Right atrium auricular region (tissue), 2 donors: ENCODE measurements at regions not wholly inside any gene's neighbourhood (a gene's known extent, or its start where the extent isn't known, plus 50 kb on each side); places are given as distances from the start of the nearest gene placed in this dataset.

Experiments used
- DNase-seq: peaks from one replicate; pipeline ENCODE4 v3.0.0-alpha.2; 2019; ENCODE audit warnings: low spot score
- H3K27ac ChIP-seq, 2 donors: fragments of 200-600 bp; sonication (generic); 1 replicate in 1 of 2; 2 replicates in 1 of 2; pipeline ENCODE4 v1.5.1; 2016 to 2019
- H3K27me3 ChIP-seq, 2 donors: fragments of 200-600 bp; sonication (generic); one replicate each; pipeline versions ENCODE4 v1.5.1 to v1.6.0; 2017 to 2019
- H3K36me3 ChIP-seq: fragments of 200-600 bp; sonication (generic); one replicate; pipeline ENCODE4 v1.5.1; 2016
- H3K4me1 ChIP-seq, 2 donors: fragments of 200-600 bp; sonication (generic); one replicate each; pipeline versions ENCODE4 v1.5.1 to v1.6.0; 2017 to 2019
- H3K4me3 ChIP-seq, 2 donors: fragments of 200-600 bp; sonication (generic); 1 replicate in 1 of 2; 2 replicates in 1 of 2; pipeline ENCODE4 v1.5.1; 2017 to 2019; ENCODE audit warnings: mild to moderate bottlenecking in 1 of 2, moderate library complexity in 1 of 2
- H3K9me3 ChIP-seq, 2 donors: fragments of 200-600 bp; sonication (generic); one replicate each; pipeline ENCODE4 v1.5.1; 2019
- TF ChIP-seq, protein P1 (sequence below), 2 donors: fragments of 200-600 bp; sonication (generic); IDR thresholded peaks; one replicate each; pipeline ENCODE4 v1.5.1; 2019; ENCODE audit warnings: antibody characterized with exemption in 2 of 2

DNA sequence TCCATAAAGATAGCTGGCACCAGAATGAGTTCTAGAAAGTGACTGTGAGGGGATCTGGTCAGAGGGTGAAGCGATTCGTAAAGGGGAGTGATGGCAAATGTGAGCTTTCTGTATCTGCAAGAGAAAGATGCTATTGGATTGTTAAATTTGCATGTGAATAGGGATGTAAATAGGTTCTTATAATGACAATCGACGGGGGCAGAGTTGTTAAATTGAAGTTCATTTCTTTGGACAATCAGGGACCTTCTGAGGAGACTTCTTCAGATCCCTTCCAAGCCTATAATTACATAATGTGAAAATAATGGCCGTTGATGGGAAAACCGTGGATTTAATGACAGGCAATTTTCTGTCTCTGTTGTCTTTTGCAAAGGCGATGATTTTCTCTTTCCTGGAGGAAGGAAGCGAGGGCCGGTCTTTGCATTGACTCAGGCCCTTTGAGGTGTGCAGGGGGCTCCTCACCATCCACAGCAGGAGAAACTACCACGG lies 52.2 kb upstream of the TMEM18 start:
- Histone ChIP-seq H3K36me3 (no peaks in the 10 kb centered on the region), H3K27me3 (no peaks in the 10 kb centered on the region), H3K4me1 (no peaks in the 10 kb centered on the region), H3K27ac (no peak overlapping the region), H3K4me3 (no peak overlapping the region), H3K9me3 (no peaks in the 10 kb centered on the region)
- TF ChIP-seq, protein P1, sequence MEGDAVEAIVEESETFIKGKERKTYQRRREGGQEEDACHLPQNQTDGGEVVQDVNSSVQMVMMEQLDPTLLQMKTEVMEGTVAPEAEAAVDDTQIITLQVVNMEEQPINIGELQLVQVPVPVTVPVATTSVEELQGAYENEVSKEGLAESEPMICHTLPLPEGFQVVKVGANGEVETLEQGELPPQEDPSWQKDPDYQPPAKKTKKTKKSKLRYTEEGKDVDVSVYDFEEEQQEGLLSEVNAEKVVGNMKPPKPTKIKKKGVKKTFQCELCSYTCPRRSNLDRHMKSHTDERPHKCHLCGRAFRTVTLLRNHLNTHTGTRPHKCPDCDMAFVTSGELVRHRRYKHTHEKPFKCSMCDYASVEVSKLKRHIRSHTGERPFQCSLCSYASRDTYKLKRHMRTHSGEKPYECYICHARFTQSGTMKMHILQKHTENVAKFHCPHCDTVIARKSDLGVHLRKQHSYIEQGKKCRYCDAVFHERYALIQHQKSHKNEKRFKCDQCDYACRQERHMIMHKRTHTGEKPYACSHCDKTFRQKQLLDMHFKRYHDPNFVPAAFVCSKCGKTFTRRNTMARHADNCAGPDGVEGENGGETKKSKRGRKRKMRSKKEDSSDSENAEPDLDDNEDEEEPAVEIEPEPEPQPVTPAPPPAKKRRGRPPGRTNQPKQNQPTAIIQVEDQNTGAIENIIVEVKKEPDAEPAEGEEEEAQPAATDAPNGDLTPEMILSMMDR (IDR thresholded peaks at IDR 0.05) = no peak
- no peak for DNase-seq

DNA sequence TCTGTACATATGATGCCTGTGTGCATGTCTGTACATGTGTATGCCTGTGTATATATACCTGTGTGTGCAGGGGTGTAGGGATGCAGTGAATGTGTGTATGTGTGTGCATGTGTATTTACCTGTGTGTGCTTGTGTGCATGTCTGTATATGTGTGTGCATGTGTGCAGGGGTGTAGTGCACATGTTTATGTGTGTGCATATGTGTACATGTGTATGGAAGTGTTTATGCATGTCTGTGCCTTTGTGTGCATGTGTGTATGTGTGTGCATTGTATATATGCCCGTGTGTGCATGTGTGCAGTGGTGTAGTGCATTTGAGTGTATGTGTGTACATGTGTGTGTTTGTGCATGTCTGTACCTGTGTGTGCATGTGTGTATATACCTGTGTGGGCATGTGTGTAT lies 51.0 kb upstream of the TMEM18 start:
- TF ChIP-seq, protein P1 (IDR thresholded peaks at IDR 0.05) = no peak
- Histone ChIP-seq H3K36me3 (no peaks in the 10 kb centered on the region), H3K4me3 (no peak overlapping the region), H3K9me3 (no peaks in the 10 kb centered on the region), H3K27ac (no peak overlapping the region), H3K27me3 (no peaks in the 10 kb centered on the region), H3K4me1 (no peaks in the 10 kb centered on the region)
- no peak for DNase-seq

DNA sequence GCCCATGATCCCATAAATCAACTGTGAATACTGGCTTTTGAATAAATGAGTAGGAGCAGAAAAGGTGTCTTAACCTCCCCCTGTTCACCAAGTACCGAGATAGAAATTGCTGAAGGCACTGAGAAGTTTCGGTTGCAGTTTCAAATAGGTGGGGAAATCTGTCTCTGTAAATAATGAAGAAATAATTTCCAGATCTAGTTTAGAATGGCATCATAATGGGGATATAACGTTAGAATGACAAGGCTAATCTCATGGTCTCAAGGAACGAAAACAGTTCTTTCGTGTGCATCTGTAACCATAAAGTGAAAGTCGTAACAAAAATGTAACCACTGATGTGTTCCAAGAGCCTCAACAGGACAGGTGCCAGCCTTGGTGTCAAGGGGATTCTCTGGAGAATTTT lies 49.9 kb upstream of the TMEM18 start:
- H3K4me3 ChIP-seq = no peak overlapping the region
- no peaks in the 10 kb centered on the region for H3K36me3 ChIP-seq
- DNase-seq = no peak
- no peaks in the 10 kb centered on the region for H3K4me1 ChIP-seq
- TF ChIP-seq, protein P1 (IDR thresholded peaks at IDR 0.05) = no peak
- no peak overlapping the region for H3K27ac ChIP-seq
- H3K27me3 ChIP-seq = no peaks in the 10 kb centered on the region
- no peaks in the 10 kb centered on the region for H3K9me3 ChIP-seq
